WI38 (cell line): ENCODE measurements at regions not wholly inside any gene's neighbourhood (a gene's known extent, or its start where the extent isn't known, plus 50 kb on each side); places are given as distances from the start of the nearest gene placed in this dataset.

Experiments
- H3K4me3 ChIP-seq: 2 replicates; pipeline ENCODE4 v1.5.1; 2011; ENCODE audit warnings: low read depth, mild to moderate bottlenecking, control low read depth, low read length
- TF ChIP-seq, protein P1 (sequence below): IDR thresholded peaks from 2 replicates; pipeline ENCODE4 v1.5.1; 2012; ENCODE audit warnings: low read depth, mild to moderate bottlenecking, control low read depth, low read length

DNA sequence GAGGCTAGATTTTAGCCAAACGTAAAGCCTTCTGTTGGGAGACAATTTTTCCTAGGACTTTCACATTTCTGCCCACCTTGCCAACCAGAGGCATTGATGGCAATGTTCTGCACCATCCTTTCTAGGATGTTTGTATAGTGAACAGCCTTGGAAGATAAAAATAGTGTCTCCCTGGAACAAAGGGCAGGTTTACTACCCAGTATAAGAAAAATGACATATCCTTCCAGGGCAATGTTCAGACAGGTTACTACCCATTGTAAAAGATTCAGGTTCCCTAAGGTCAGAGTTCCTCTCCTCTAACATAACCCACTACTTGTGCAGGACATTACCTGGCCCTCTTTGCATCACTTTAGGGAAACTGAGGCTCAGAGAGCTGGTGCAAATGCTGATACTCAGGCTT lies 248.2 kb upstream of the VEPH1 start:
- no peak overlapping the region for H3K4me3 ChIP-seq
- TF ChIP-seq, protein P1, sequence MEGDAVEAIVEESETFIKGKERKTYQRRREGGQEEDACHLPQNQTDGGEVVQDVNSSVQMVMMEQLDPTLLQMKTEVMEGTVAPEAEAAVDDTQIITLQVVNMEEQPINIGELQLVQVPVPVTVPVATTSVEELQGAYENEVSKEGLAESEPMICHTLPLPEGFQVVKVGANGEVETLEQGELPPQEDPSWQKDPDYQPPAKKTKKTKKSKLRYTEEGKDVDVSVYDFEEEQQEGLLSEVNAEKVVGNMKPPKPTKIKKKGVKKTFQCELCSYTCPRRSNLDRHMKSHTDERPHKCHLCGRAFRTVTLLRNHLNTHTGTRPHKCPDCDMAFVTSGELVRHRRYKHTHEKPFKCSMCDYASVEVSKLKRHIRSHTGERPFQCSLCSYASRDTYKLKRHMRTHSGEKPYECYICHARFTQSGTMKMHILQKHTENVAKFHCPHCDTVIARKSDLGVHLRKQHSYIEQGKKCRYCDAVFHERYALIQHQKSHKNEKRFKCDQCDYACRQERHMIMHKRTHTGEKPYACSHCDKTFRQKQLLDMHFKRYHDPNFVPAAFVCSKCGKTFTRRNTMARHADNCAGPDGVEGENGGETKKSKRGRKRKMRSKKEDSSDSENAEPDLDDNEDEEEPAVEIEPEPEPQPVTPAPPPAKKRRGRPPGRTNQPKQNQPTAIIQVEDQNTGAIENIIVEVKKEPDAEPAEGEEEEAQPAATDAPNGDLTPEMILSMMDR, result no peak

DNA sequence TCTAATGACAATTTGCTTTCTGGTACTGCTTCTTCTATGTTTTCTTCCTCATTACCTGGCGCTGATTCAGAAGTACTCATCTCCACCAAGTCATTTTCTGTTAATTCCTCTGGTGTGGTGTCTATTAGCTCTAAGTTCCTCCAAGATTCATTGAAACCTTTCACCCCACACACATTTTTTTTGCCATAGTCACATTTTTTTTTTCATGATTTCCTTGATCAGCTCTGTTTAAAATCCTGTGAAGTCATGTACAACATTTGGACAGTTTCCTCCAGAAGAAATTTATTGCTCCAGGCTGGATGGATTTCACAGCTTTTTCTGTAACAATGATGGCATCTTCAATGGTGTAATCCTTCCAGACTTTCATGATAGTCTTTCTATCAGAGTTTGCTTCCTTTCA lies 243.2 kb upstream of the VEPH1 start:
- TF ChIP-seq, protein P1, result no peak
- no peak overlapping the region for H3K4me3 ChIP-seq

DNA sequence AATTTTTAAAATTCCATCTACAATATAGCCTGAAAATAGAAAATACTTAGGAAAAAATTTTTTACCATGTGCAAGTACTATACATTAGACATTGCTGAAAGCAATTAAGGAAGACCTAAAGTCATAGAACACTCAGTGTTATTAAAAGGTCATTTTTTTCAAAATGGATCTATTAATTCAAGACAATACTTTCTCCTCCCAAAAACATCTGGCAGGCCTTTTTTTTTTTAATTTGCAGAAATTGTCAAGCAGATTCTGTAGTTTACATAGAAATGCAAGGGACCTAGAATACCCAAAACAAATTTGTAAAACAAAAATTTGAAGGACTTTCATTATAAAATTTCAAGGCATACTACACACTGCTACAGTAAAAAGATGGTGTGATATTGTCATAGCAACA lies 238.4 kb upstream of the VEPH1 start:
- no peak overlapping the region for H3K4me3 ChIP-seq

DNA sequence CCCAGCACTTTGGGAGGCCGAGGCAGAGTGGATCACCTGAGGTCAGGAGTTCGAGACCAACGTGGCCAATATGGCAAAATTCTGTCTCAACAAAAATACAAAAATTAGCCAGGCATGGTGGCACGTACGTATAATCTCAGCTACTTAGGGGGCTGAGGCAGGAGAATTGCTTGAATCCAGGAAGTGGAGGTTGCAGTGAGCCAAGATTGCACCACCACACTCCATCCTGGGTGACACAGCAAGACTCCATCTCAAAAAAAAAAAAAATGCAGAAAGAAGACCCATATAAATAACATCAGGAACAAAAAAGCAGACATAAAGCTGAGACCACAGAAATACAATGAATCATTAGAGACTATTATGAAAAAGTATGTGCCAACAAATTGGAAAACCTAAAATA lies 235.2 kb upstream of the VEPH1 start:
- no peak overlapping the region for H3K4me3 ChIP-seq
- TF ChIP-seq, protein P1, result no peak

More for the DNA sequence above, 238.4 kb upstream of the VEPH1 start:
- TF ChIP-seq, protein P1, result no peak

DNA sequence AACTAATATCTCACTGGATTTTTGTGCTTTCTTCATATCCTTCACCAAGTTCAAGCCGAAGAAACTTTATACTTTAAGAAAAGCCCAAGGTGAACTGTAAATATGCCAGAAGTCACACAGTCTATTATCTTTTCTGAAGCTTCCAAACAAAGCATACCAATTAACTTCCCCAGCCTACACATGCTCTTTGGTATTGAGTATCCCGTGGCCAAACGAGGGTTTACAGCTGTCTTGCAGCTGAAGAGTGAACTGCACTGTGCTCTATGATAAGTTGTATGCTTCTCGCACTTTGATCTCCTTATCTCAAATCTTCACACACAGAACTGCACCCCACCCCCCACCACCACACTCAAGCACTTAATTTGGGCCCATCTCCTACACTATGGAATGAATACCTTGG lies 215.6 kb upstream of the VEPH1 start:
- H3K4me3 ChIP-seq, result no peak overlapping the region
- TF ChIP-seq, protein P1, result no peak

DNA sequence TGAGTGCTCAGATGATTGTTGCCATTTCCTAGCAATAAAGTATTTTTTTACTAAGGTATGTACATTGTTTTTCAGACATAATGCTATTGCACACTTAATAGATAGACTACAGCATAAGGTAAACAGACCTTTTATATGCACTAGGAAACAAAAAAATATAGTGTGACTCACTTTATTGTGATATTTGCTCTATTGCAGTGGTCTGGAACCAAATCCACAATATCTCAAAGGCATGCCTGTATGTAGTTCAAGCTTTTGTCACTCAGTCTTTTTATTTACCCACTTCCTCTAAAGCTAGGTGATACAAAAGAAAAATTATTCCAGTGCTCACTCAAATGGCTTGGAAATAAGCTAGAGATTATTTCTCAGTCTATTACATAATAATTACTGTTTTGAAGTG lies 209.9 kb upstream of the VEPH1 start:
- TF ChIP-seq, protein P1, result no peak
- no peak overlapping the region for H3K4me3 ChIP-seq

DNA sequence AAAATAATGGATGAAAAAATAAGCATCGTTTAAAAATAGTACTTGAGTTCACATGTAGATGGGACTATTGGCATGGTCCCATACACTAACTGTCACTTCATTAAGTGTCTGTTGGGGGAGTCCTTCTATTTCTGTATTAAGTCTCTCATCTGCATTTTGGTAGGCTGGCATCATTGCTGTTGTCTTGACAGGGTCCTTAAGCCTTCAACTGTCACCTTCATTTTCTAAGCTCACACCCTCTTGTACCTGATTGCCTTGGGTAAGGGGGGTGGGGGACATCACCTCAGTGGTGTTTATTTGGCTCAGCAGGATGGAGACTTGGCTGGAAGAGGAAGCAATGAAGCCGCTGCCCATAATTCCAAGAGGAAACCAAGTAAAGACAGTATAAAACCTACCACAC lies 202.0 kb upstream of the VEPH1 start:
- TF ChIP-seq, protein P1, result no peak
- H3K4me3 ChIP-seq, result no peak overlapping the region
